ENCODE measurements at regions not wholly inside any gene's neighbourhood (a gene's known extent, or its start where the extent isn't known, plus 50 kb on each side); places are given as distances from the start of the nearest gene placed in this dataset.

- H3K4me3 ChIP-seq (ENCODE audit: low read length) = no peak overlapping the region
- TF ChIP-seq CTCF (IDR thresholded peaks at IDR 0.05; ENCODE audit: low read depth, low read length, poor library complexity, severe bottlenecking) = no peak
- TF ChIP-seq EZH2phosphoT487 (IDR thresholded peaks at IDR 0.05; ENCODE audit: borderline replicate concordance, low read length) = no peak
Observed at GRCh38 chr3:145522179-145522578, 638.8 kb downstream of the PLOD2 start.

GRCh38 chr3:145522893-145523651, 637.9 kb downstream of the PLOD2 start:
- Histone ChIP-seq H3K27ac (ENCODE audit: low read depth, low read length) (no peak overlapping the region), H4K20me1 (ENCODE audit: control insufficient read depth, insufficient read depth, low read depth, low read length) (no peaks in the 10 kb centered on the region), H3K9me3 (ENCODE audit: control insufficient read depth, insufficient read depth, low read length) (no peaks in the 10 kb centered on the region), H3K36me3 (ENCODE audit: control insufficient read depth, low read length) (no peaks in the 10 kb centered on the region), H3K9me2 (replicated peaks; ENCODE audit: control insufficient read depth, low read length) (no peaks in the 10 kb centered on the region), H3K4me2 (ENCODE audit: low read length) (no peak overlapping the region), H3F3A (ENCODE audit: control insufficient read depth, insufficient read depth) (no peaks in the 10 kb centered on the region), H3K79me2 (ENCODE audit: control insufficient read depth, low read length) (no peaks in the 10 kb centered on the region), H3K4me3 (ENCODE audit: low read length) (no peak overlapping the region), H3K4me1 (ENCODE audit: control insufficient read depth, low read length) (no peaks in the 10 kb centered on the region), H3K27me3 (ENCODE audit: control insufficient read depth, low read length) (no peaks in the 10 kb centered on the region)
- TF ChIP-seq CTCF (IDR thresholded peaks at IDR 0.05; ENCODE audit: low read depth, low read length, poor library complexity, severe bottlenecking) (no peak), EZH2phosphoT487 (IDR thresholded peaks at IDR 0.05; ENCODE audit: borderline replicate concordance, low read length) (no peak)

More at GRCh38 chr3:145522179-145522578, 638.8 kb downstream of the PLOD2 start:
- no peaks in the 10 kb centered on the region for H3F3A ChIP-seq (ENCODE audit: control insufficient read depth, insufficient read depth)
- no peaks in the 10 kb centered on the region for H3K36me3 ChIP-seq (ENCODE audit: control insufficient read depth, low read length)
- H3K27ac ChIP-seq (ENCODE audit: low read depth, low read length) = no peak overlapping the region
- H3K4me2 ChIP-seq (ENCODE audit: low read length) = no peak overlapping the region
- H4K20me1 ChIP-seq (ENCODE audit: control insufficient read depth, insufficient read depth, low read depth, low read length) = no peaks in the 10 kb centered on the region
- no peaks in the 10 kb centered on the region for H3K4me1 ChIP-seq (ENCODE audit: control insufficient read depth, low read length)
- no peaks in the 10 kb centered on the region for H3K79me2 ChIP-seq (ENCODE audit: control insufficient read depth, low read length)
- no peaks in the 10 kb centered on the region for H3K9me3 ChIP-seq (ENCODE audit: control insufficient read depth, insufficient read depth, low read length)
- H3K27me3 ChIP-seq (ENCODE audit: control insufficient read depth, low read length) = no peaks in the 10 kb centered on the region
- H3K9me2 ChIP-seq (replicated peaks; ENCODE audit: control insufficient read depth, low read length) = no peaks in the 10 kb centered on the region

- H3K4me1 ChIP-seq (ENCODE audit: control insufficient read depth, low read length) = no peaks in the 10 kb centered on the region
- H3K79me2 ChIP-seq (ENCODE audit: control insufficient read depth, low read length) = no peaks in the 10 kb centered on the region
- no peaks in the 10 kb centered on the region for H3F3A ChIP-seq (ENCODE audit: control insufficient read depth, insufficient read depth)
- H3K27me3 ChIP-seq (ENCODE audit: control insufficient read depth, low read length) = no peaks in the 10 kb centered on the region
- H4K20me1 ChIP-seq (ENCODE audit: control insufficient read depth, insufficient read depth, low read depth, low read length) = no peaks in the 10 kb centered on the region
- H3K4me2 ChIP-seq (ENCODE audit: low read length) = no peak overlapping the region
- H3K9me2 ChIP-seq (replicated peaks; ENCODE audit: control insufficient read depth, low read length) = no peaks in the 10 kb centered on the region; the same call in 1 of the 2 replicates
- no peaks in the 10 kb centered on the region for H3K9me3 ChIP-seq (ENCODE audit: control insufficient read depth, insufficient read depth, low read length)
- TF ChIP-seq CTCF (IDR thresholded peaks at IDR 0.05; ENCODE audit: low read depth, low read length, poor library complexity, severe bottlenecking) = no peak
- TF ChIP-seq EZH2phosphoT487 (IDR thresholded peaks at IDR 0.05; ENCODE audit: borderline replicate concordance, low read length) = no peak
- no peak overlapping the region for H3K27ac ChIP-seq (ENCODE audit: low read depth, low read length)
- no peak overlapping the region for H3K4me3 ChIP-seq (ENCODE audit: low read length)
- H3K36me3 ChIP-seq (ENCODE audit: control insufficient read depth, low read length) = no peaks in the 10 kb centered on the region
Observed at GRCh38 chr3:145531548-145531947, 629.4 kb downstream of the PLOD2 start.

Data from DOHH2 (cell line).